ENCODE measurements at regions not wholly inside any gene's neighbourhood (a gene's known extent, or its start where the extent isn't known, plus 50 kb on each side); places are given as distances from the start of the nearest gene placed in this dataset.
"Not testable (repeated sequence)": the region's sequence is repeated elsewhere in the genome, so short reads cannot be mapped to it uniquely, and the experiment has no call there.

DNA sequence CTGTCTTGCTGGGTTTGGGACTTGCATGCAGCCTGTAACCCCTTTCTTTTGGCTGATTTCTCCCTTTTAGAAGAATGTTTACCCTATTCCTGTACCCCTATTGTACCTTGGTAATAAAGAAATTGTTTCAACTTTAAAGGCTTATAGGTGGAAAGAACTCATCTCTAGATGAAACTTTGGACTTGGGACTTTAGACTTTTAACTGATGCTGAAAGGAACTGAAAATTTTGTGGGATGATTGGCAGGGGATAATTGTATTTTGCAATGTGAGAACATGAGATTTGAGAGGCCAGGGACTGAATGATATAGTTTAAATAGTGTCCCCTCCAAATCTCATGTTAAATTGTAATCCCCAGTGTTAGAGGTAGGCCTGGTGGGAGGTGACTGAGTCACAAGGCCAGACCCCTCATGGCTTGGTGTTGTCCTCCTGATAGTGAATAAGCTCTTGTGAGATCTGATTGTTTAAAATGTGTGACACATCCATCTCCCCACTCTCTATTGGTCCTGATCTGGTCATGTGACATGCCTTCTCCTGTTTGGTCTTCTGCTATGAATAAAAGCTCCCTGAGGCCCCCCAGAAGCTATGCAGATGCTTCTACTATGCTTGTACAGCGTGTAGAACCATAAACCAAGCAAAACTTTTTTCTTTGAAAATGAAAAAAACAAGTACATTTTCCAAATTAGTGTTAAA lies 1621.3 kb upstream of the B3GALT2 start:
- DNase-seq = no peak

DNA sequence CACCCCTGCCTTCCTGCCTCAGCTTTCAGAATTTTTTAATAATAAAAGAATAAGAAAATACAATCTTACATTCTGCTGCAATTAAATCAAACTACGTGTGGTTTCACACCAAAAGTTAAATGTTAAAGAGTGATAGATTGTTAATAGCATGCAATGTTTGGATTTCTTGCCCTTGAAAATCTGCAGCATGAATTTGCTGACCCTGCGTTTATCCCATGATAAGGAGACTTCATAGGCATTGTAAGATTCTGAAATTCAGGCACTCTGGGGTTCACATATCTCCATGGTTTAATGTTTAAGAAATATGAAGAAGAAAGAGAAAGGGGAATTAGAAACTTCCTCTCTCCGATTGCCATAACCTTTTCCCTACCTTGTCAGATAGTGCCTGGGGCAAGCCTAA lies 1616.2 kb upstream of the B3GALT2 start:
- DNase-seq = no peak

DNA sequence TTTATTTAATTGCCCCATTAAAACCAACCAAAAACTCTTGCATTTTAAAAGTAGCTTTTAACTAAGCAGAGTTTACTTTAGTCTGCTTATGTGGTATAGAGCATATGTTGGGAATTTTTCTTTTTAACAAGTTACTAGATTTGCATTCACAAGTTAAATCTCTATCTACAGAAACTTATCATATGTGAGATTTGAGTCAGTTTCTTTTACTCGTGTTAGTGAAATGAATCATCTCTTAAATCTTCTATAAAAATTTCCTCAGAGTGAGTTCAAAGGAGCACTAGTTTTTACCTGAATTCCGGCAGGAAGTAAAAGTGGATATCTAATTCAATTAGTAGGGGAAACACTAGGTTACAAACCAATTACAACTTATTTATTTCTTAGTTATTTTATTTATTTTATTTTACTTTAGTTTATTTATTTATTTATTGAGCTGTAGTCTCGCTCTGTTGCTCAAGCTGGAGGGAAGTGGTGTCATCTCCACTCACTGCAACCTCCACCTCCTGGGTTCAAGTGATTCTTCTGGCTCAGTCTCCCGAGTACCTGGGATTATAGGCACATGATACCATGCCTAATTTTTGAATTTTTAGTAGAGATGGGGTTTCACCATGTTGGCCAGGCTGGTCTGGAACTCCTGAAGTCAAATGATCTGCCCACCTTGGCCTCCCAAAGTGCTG lies 1609.6 kb upstream of the B3GALT2 start:
- no peak for DNase-seq

DNA sequence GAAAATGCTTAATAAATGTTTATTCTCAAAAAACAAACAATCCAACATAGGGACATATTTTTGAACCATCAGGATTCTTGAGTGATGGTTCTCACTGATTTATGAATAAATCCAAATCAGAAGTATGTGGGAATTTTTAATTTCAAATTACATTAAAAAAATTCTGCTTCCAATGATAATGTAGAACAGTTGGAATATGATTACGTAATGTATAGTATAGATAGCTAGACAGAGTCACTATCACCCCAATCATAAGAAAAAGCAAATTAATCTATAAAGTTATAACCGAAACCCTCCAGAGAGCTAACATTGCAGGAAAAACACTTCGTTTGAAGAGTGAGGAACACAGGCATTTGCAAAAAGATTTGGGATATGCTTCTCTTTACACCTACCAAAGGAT lies 1600.6 kb upstream of the B3GALT2 start:
- DNase-seq = no peak

DNA sequence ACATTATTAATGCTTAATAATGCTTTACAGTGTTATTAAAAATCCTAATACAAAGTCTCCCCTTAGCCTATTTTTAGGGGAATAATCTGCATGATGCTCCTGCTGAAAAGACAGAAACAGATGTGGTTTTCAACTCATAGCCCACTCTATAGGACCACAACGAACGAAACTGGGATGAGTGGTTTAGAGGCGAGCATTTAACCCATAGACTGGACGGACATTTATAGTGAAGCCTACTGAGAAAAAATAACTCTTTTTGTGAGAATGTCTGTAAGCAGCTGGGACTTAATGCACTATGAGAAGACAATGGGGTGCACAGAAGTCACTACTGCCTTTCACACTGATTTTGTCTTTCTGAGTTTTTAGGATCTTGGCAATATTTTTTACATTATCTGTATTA lies 1599.6 kb upstream of the B3GALT2 start:
- no peak for DNase-seq

DNA sequence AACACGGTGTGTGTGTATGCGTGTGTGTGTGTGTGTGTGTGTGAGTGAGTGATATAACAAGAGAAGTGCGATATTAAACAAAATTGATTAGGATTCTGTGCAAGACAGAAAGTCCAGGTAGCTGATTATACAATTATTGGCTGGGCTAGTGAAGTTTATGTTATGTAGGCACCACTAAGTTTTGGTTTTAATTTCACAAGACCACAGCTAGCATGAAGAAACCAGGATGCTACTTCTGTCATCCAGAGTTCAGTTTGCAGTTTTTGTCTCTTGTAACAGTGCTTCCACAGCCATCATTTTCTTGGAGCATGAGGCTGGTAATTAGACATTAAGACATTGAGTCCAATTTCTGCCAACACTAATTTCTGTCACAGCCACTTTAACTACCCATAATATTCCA lies 1590.2 kb upstream of the B3GALT2 start:
- DNase-seq = no peak

DNA sequence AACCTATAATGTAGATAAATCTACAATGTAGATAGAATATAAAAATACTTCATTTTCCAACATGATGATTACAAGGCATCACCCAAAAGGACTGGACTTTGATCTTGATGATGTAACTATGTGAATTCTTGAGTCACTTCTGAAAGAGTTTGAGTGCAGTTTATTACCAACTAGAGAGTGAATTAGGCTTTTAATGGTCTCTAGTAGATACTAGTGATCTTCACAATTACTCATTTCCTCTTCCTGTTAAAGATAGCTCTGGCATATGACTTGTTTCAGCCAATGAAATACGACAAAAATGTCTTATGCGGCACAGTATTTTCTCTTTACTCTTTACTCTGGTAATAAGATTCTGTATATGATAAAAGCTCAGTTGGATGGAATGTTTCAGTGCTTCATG lies 1588.1 kb upstream of the B3GALT2 start:
- DNase-seq = no peak

DNA sequence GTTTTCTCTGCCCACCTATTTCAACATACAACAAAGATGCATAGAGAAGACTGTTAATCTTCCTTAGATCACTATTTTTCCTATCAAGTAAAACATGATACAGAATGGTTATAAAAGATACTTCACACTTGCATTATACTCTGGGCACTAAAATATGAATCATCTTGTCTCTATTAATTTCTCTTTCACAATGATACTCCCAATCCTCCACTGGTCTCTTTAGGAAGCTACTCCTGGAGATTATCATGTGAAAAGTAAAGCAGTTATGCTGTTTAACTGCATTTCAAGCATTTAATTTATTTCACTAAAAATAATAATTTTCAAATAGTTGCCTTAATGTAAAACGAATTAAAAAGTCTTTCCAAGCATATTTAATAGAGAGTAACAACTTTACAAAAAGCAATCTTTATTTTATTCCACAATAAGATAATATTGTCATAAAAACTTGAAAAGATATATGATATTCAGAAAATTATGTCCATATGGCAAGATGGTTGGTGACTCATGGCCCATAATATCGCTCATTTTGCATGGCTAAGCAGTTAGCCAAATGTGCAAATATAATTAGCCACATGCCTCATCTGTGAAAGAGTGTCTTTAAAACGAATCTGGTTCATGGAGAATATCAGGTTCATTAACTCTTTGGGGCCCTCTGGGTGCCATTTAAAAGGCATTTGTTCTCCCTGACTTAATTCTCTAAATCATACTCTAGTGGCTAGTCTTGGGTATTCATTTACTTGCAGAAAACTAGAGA lies 1569.0 kb upstream of the B3GALT2 start:
- peak; percentile 35 for DNase-seq

DNA sequence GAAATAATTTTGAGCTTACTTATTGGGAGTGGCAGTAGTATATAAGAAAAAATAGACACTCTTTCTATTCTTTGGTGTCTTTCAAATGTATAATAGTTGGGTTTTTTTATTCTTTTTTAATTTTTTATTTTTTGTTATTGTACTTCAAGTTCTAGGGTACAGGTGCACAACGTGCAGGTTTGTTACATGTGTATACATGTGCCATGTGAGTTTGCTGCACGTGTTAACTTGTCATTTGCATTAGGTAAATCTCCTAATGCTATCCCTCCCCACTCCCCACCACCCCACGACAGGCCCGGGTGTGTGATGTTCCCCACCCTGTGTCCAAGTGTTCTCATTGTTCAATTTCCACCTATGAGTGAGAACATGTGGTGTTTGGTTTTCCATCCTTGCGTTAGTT lies 1552.4 kb upstream of the B3GALT2 start:
- not testable (repeated sequence) for DNase-seq

DNA sequence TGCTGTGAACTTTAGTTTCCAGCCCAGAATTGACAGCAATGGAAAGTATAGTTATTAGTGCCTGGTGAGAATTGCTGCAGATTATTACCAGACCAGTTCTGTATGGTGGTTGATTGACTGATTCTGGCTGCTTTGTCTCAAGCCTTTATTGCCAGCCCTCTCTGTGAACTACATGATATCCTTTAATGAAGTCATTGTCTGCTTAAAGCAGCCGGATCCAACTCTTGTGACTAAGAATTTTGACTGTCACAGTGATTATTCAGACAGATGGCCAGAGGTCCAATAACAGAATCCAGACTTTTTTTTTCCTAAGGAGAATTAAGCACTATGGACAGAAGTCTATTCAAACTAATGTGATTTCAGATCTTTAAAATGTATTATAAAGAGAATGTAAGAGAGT lies 1548.6 kb upstream of the B3GALT2 start:
- no peak for DNase-seq

DNA sequence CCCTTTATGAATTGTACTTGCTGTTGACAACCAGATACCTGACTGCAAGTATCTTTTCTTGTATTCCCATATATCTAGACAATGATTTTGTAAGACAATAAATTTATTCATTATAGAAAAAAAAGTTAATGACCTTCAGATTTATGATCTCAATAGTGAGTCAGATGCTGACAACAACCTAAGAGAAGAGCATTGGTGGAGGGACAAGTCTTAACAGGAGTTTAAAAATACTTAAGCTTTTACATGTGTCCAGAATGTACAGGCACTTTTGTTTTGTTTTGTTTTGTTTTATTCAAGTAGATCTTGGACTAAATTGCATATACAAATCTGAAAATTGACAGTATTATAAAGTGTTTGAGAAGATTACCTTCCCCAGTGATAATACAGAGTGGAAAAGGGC lies 1544.6 kb upstream of the B3GALT2 start:
- DNase-seq = no peak

DNA sequence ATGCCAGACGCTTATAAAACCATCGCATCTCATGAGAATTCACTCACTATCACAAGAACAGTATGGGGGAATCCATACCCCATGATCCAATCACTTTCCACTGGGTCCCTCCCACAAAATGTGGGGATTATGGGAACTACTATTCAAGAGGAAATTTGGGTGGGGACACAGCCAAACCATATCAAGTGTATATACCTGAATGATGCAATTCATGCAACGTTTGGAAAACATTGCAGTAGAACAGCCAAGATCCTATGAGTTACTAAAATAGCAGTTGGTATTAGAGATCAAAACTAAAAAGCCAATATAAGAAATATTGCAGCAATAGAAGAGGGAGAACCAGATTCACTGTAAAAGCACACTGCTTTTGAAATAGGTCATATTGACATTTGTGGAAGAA lies 1543.9 kb upstream of the B3GALT2 start:
- DNase-seq = no peak

DNA sequence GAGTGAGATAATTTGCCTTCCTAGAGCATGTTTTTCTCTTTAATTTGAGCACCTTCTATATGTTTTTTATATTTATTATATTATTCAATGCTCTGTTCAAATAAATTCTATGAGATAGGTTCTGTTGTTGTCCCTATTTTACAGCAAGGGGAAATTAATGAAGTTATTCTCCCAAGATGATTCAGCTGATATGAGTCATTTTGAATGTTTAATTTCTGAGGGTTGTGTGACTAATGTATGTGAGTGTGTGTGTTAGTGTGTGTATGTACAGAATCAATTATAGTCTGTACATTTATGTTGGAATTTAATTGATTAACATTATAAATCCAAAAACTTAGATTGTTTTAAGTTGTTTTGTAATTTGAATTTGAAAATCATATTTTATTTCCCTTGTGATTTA lies 1536.7 kb upstream of the B3GALT2 start:
- peak; percentile 24 for DNase-seq

DNA sequence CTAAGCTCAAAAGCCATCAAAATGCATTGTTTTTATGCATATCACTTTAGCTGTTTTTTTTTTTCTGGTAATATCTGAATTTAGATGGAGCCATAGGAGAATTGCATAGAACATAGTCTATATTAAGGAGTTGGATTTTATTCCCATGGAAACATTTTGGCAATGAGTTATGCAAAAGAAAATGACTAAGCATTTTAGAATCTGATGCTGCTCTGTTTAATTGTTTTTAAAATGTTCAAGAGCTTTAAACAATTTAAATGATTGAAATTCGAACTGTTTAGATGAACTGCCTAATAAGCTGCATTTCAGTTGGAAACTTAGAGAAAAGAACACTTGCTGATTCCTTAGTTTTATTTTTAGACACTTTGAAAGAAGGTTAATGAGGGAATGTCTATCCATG lies 1531.5 kb upstream of the B3GALT2 start:
- DNase-seq = peak; percentile 54

DNA sequence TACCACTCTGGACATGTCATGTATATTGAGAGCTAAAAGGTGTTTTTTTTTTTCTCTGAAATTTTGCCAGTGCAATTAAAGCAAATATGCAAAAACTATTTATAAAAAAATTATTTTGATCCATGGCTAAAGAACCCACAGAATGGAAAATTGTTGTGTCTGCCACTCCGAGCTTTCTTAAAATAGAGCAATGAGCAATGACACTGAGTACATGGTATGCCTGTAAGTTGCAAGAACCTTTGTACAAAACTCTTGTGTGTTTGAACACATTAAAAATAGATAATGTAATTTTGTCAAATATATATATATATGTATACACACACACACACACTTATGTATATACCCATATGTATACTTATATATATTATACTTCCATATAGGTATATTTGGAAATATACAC lies 1530.9 kb upstream of the B3GALT2 start:
- DNase-seq = peak; percentile 47

DNA sequence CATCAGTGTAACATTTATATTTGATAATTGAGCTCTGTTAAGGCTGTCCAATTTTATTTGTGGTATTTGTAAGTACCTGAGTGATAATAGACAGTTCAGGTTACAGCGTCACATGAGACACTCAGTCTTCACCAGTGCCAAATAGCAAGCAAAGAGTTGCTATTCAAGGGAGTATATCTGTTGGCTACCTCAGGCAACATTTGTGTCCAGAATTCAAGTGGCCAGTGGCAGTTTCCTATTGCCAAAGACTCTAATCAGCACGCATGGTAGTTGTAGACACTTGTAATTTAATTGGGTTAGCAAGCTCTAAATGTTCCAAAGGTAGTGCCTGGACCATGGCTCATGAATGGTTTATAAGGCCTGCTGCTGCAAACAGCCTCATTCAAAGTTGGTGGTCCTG lies 1524.3 kb upstream of the B3GALT2 start:
- DNase-seq = no peak

DNA sequence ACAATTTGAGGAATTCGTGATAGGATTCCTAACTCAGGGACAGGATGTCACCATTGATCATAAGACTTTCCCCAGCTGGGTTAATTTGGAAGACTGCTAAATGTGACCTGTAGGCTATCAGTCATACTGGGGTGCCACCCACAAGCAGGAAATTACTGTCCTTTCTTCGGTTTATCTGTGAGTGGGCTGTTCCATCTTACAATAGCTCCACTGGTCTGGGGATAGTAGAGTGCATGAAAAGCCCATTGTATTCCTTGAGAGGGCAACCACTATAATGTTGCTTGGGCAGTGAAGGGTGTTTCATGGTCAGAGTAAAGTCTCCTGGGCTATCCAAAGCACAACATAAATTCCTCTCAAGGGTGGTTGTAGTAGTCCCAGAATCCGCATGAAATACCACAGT lies 1523.0 kb upstream of the B3GALT2 start:
- DNase-seq = no peak

DNA sequence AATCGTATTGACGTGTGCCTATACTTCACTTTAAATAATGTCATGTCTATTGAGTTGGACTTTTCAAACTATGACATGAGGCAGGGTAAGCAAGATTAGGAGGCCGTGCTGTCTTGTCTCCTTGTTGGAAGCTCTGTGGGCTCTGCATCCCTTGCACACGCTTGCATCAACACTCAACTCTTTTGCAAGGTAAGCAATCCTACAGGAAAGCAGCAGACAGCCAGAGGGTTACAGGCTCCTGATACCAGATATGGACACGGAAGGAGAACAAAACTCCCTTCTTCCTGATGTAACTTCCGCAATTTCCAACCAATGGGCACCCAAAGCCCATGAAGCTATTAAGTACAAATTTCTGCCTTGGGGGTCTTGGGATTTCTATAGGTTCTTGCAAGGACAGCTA lies 1520.7 kb upstream of the B3GALT2 start:
- DNase-seq = no peak

DNA sequence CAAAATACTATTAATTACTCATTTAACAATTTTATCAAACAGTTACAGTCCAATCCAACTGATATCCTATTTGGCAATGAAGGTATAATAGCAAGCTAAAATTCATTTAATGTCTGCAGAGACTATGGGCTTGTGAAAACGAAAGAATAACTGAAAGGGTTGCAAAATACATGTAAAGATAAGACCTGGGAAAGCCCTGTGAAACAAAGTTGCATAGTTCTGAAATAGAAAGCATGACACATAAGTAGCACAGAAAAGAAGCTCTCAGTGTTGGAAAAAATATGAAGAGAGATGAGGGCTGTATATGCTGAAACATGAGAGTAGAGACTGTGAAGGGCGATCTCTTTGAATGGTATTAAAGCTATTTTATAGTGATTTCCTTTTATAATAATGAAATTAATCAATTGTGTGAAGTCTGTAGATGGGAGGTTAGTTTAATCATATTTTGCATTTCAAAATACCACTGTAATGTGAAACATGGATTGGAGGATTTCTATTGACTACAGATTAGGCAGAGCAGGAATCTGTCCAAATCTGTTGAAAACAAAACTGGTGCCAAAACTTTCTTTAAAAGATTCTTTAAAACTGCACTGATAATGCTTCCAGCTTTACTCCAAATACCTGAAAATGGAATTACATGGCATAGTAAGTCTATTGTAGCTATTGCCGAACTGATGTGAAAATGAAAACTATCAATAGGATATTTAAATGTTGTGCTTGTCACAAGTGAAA lies 1518.9 kb upstream of the B3GALT2 start:
- peak; percentile 24 for DNase-seq

DNA sequence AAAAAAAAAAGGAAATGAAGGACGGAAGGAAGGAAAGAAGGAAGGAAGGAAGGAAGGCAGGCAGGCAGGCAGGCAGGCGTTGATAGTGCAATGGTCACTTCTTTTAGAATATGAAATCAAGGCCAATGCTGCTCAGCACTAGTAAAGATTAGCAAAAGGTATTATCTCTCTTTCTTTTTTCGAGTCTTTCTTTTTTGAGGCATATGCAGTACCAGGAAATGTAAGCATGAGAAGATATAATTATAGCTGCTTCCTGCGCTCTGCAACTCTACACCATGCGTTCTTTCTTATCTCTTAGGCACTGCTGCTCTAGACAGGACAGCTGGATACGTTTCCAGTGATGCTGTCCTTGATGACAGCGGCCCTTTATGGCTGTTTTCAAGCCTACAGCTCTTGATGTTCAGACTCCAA lies 1512.5 kb upstream of the B3GALT2 start:
- DNase-seq = no peak

DNA sequence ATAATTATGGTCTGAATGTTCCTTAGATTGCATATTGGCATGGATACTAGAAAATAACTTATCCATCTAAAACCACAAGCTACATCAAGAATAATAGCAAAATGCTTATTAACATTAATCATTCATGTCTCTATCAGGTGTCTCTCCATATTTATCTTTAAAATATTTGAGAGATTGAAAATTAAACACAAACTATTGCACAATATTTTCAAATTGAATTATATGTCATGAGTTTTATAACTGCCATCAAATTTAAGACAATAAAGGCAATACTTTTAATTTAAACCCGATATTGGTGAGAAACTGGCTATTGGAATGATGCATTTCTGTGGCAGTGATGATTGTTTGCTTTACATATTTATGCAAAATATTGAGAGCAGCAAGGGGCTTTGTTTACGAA lies 1506.8 kb upstream of the B3GALT2 start:
- no peak for DNase-seq

DNA sequence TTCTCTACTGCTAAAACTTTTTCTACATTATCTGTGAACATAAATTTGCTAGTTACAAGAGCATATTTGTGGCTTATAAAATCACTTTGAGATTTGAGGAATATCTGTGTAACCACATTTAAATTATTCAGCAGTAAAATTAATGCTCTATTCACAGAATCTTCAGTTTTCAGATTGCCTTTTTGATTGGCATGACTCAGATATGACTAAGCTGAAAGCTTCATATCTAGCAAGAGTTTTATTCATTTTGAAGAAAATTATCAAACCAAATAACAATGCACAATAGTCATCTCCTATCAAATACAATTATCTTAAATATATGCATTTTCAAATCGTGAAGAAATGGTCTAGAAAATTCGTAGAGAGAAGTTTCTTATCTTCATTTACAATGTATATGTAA lies 1498.2 kb upstream of the B3GALT2 start:
- peak; percentile 7 for DNase-seq

DNA sequence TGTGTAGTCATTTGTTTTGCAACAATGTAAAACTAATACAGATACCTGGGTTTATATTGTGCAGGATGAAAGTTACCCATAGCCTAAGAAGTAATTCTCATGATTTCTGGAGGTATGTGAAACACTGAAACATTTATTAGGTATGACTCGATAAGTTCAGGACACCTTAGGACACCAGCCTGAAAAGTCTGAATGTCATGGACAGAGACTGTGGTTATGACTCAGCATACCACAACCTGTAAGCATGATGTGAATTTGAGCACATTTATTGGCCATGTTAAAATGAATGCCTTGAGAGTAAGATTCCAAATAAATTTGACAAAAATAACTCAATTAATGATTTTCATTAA lies 1471.7 kb upstream of the B3GALT2 start:
- DNase-seq = peak; percentile 56

Data from fibroblast of skin of back (primary cell).